NT2/D1 (cell line): ENCODE measurements at regions not wholly inside any gene's neighbourhood (a gene's known extent, or its start where the extent isn't known, plus 50 kb on each side); places are given as distances from the start of the nearest gene placed in this dataset.
A peak's percentile ranks its signal among the peaks of the same experiment; 100 is the strongest.

Experiments
- DNase-seq: peaks from one replicate; pipeline ENCODE4 v3.0.0-alpha.2; 2011; ENCODE audit warnings: low read depth, low spot score
- H3K27me3 ChIP-seq: 2 replicates; pipeline ENCODE4 v1.6.0; 2011; ENCODE audit warnings: mild to moderate bottlenecking; ENCODE audit not compliant: insufficient read length, insufficient read depth
- H3K36me3 ChIP-seq: 2 replicates; pipeline ENCODE4 v1.6.1; 2011; ENCODE audit warnings: mild to moderate bottlenecking, low read length, mixed read lengths; ENCODE audit not compliant: insufficient read depth, insufficient read length
- H3K4me1 ChIP-seq: 2 replicates; pipeline ENCODE4 v1.5.1; 2011; ENCODE audit not compliant: insufficient read depth, insufficient read length
- H3K4me3 ChIP-seq: 2 replicates; pipeline ENCODE4 v1.5.1; 2011; ENCODE audit warnings: low read depth; ENCODE audit not compliant: insufficient read length
- H3K9ac ChIP-seq: 2 replicates; pipeline ENCODE4 v1.6.0; 2011; ENCODE audit warnings: low read depth; ENCODE audit not compliant: insufficient read length
- H3K9me3 ChIP-seq: 2 replicates; pipeline ENCODE4 v1.5.1; 2011; ENCODE audit warnings: mild to moderate bottlenecking, low read length; ENCODE audit not compliant: insufficient read depth
- SUZ12 ChIP-seq: IDR thresholded peaks from 2 replicates; pipeline ENCODE4 v1.6.1; 2011; ENCODE audit not compliant: insufficient read length, insufficient read depth; ENCODE audit errors: extremely low read depth
- YY1 ChIP-seq: IDR thresholded peaks from 2 replicates; pipeline ENCODE4 v1.6.1; 2011; ENCODE audit not compliant: insufficient read length, insufficient read depth
- ZNF274 ChIP-seq: IDR thresholded peaks from 2 replicates; pipeline ENCODE4 v1.6.1; 2011; ENCODE audit warnings: mild to moderate bottlenecking, low read depth, low read length

DNA sequence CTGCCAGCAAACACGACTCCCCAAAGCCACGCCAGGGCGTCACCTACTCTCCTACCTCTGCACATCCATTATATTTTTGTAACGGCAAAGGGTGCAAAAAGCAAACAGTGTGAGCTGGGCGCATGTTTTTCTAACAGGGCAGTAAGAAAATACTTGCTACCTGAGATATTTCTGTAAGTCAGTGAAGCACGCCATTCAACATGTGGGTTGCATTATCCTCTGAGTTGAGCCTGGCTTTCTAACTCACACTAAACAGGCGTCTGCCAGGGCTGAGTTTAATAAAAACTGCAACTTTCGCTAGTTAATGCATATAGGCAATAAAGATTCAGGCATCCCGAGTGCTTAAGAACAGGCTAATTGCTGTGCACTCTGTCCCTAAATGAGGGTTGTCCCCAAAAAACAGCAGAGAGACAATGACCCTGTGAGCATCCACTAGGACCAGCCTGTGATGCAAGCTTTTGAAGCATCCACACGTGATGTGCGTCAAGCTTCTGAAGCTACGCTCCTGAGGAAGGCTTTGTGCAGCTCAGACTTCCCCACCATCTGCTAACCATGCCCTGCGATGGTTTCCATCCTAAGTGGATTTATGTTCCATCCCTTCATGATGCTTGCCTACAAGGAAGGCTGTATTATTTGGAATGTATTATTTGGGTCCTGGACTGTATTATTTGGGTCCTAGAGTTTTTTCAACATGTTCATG lies 70.0 kb upstream of the SIM2 start:
- Histone ChIP-seq H3K4me1 (no peaks in the 10 kb centered on the region), H3K4me3 (no peak overlapping the region), H3K9ac (no peak overlapping the region), H3K9me3 (peaks cover 11% of the 10 kb centered on the region; the same call in 1 of the 2 replicates), H3K36me3 (no peaks in the 10 kb centered on the region), H3K27me3 (peaks cover 26% of the 10 kb centered on the region)
- TF ChIP-seq YY1 (no peak), SUZ12 (no peak), ZNF274 (no peak)
- no peak for DNase-seq

DNA sequence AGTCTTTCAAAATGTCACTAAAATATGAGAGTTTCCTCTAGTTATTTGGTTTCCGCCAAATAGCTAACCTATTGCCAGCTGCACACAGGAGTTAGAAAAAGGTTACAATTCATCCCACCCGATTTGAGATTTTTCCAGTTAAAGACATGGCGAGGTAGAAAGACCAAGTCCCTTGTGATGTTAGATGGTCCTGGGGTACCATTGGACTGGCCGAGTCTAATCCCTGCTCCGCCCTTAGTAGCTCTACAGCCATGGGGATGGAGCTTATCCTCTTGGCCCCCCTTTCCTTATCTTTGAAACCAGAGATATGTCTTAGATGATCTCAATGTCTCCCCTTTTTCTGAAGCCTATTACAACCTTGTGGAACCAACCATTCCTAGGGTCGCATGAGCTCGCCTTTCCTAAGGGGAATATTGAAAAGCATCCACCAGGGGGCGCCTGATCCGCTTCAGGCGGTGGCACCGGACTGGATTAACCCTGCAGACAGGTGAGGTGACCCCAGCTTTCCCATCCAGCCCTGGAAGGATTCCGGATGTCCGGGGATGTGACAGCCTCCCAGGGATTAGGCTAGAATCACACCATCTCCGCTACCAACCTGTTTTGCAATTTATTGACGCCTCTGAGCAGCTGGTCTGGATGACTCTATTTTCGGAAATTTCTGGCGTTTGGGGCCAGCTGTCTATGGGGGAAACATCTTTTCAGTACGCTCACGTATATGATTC lies 68.3 kb upstream of the SIM2 start:
- peak; percentile 80 for DNase-seq
- H3K36me3 ChIP-seq, result no peaks in the 10 kb centered on the region
- H3K27me3 ChIP-seq, result peaks cover 26% of the 10 kb centered on the region
- TF ChIP-seq ZNF274, result no peak
- TF ChIP-seq YY1, result no peak
- TF ChIP-seq SUZ12, result no peak
- no peaks in the 10 kb centered on the region for H3K9me3 ChIP-seq
- no peaks in the 10 kb centered on the region for H3K4me1 ChIP-seq
- no peak overlapping the region for H3K4me3 ChIP-seq
- H3K9ac ChIP-seq, result no peak overlapping the region

DNA sequence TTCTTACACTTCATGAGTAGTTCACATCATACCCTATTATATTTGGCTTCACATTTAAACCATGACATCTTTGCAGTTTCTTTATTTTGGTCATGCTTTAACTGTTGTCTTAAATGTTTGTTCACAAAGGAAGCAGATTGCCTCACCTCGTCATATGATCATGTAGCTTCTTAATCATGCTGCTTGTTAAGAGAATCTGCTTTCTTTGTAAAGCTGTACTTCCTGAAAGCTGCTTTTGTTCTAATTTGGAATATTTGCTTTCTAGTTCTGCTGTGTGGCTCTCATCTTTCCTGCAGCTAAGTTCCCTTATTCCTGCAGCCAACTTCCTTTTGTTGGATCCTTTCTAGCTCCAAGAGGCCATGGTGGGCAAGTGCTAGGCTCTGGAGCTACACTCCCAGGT lies 62.9 kb upstream of the SIM2 start:
- H3K9me3 ChIP-seq, result no peaks in the 10 kb centered on the region
- TF ChIP-seq YY1, result no peak
- no peak for TF ChIP-seq SUZ12
- TF ChIP-seq ZNF274, result no peak
- H3K27me3 ChIP-seq, result peaks cover 14% of the 10 kb centered on the region
- no peaks in the 10 kb centered on the region for H3K36me3 ChIP-seq
- DNase-seq, result no peak
- no peak overlapping the region for H3K4me3 ChIP-seq
- no peaks in the 10 kb centered on the region for H3K4me1 ChIP-seq
- no peak overlapping the region for H3K9ac ChIP-seq

DNA sequence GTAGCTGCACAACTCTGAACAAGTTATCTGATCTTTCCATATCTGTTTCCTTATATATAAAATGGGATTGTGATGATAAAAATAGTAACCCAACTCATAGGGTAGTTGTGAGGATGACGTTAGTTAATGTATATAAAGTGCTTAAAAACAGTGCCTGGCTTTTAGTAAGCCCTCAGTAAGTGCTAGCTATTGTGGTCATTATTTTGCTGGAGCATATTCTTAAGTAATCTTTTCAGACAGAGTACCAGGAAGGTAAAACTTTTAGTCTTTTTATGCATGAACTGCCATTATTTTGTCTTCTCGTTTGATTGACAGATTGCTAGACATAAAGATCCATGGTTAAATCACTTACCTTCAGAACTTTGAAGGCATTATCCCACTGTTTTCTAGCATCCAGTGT lies 62.5 kb upstream of the SIM2 start:
- Histone ChIP-seq H3K9me3 (no peaks in the 10 kb centered on the region), H3K27me3 (peaks cover 9% of the 10 kb centered on the region), H3K4me3 (no peak overlapping the region), H3K9ac (no peak overlapping the region), H3K4me1 (no peaks in the 10 kb centered on the region), H3K36me3 (no peaks in the 10 kb centered on the region)
- no peak for DNase-seq
- TF ChIP-seq SUZ12 (no peak), YY1 (no peak), ZNF274 (no peak)

DNA sequence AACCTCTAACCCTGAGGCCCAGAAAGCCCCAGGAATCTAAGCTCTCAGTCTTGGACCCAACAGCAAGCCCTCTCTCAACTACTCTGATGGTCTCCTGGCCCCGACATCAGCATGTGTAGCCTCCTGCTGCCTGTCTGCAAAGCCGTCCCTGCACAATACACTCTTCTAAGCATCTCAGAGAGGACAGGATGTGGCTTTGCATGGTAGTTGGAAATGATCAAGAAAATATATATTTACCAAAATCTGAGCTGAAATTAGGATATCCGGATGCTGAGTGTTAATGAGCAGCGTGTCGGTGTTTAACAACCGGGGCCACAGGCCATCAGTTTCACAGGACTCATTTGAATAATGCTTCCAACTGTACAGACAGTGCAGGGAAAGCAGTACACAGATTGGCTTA lies 59.1 kb upstream of the SIM2 start:
- Histone ChIP-seq H3K36me3 (no peaks in the 10 kb centered on the region), H3K4me1 (no peaks in the 10 kb centered on the region), H3K9ac (no peak overlapping the region), H3K27me3 (no peaks in the 10 kb centered on the region), H3K9me3 (no peaks in the 10 kb centered on the region), H3K4me3 (no peak overlapping the region)
- DNase-seq, result no peak
- TF ChIP-seq SUZ12, result no peak
- TF ChIP-seq ZNF274, result no peak
- TF ChIP-seq YY1, result no peak

DNA sequence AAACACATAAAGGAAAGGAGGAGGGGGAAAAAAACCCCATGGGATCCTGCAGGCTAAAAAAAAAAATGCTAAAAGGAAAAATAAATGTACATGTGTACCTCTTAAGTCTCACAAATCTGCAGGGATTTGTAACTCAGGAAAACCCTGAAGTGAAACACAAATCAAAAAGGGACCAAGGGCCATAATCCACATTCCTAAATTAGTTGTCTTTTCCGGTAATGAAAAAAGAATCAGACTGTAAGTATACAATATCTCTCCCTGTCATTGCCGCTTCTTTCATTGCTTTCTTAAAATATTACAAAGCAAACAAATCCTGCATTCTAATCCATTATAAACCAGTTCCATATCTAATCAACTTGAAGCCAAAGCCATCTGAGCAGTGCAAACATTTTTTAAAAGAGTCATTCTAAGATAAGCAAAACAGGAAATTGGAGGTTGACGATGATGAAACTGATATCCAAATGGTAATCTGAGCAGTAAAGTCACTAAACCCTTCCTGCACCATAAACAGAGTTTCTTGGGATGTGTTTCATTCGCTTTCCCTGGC lies 58.7 kb upstream of the SIM2 start:
- no peak for DNase-seq

DNA sequence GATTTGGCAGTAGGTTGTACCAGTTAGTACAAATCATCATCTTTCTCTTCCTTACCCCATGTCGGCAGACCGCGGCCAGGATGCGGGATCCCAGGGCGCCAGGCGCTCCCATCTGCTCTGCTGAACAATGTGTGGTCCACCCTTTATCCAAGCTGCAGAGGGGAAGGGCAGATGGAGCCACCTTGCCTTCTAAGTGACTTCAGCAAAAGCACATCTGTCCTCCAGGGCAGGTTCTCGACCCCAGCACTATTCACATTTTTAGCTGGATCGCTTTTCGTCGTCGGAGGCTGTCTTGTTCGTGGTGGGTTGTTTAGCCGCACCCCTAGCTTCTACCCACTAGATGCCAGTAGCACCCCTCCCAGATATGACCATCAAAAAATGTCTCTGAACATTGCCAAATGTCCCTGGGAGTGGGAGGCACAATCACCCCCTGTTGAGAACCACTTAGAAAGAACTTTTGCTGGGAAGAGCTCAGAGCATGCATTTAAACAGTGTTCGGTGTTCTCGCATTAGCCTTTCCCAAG lies 58.1 kb upstream of the SIM2 start:
- Histone ChIP-seq H3K9ac (no peak overlapping the region), H3K4me1 (no peaks in the 10 kb centered on the region), H3K4me3 (no peak overlapping the region), H3K9me3 (no peaks in the 10 kb centered on the region), H3K36me3 (no peaks in the 10 kb centered on the region), H3K27me3 (no peaks in the 10 kb centered on the region)
- DNase-seq, result no peak
- TF ChIP-seq YY1, result no peak
- no peak for TF ChIP-seq SUZ12
- no peak for TF ChIP-seq ZNF274

More for the DNA sequence above, 58.7 kb upstream of the SIM2 start:
- Histone ChIP-seq H3K9me3 (no peaks in the 10 kb centered on the region), H3K4me3 (no peak overlapping the region), H3K27me3 (no peaks in the 10 kb centered on the region), H3K36me3 (no peaks in the 10 kb centered on the region), H3K9ac (no peak overlapping the region), H3K4me1 (no peaks in the 10 kb centered on the region)
- TF ChIP-seq ZNF274 (no peak), YY1 (no peak), SUZ12 (no peak)
